K562 (cell line): ENCODE measurements at regions not wholly inside any gene's neighbourhood (a gene's known extent, or its start where the extent isn't known, plus 50 kb on each side); places are given as distances from the start of the nearest gene placed in this dataset.

Source experiments
- ATAC-seq: fragments of 200-7000 bp; cut with Tn5 transposase; 3 replicates; pipeline ENCODE4 v1.9.1; 2020; ENCODE audit warnings: moderate library complexity
- BruUV-seq: library from RNA; stranded (reverse); fragments of 400-500 nt; replicated peaks from 2 replicates; lab custom pipeline; 2021; lab: Mats Ljungman, UMichigan
- CTCF ChIA-PET: fragments of 300-600 bp; formaldehyde crosslinking; extraction: SDS; loops from one replicate; lab custom pipeline; 2021; ENCODE audit warnings: low intra/inter-chr PET ratio; lab: Yijun Ruan, JAX
- POLR2A ChIA-PET: fragments of 300-600, 350-650 bp; sonication (Branson Sonifier 250); formaldehyde crosslinking; extraction: SDS; loops from one replicate; lab custom pipeline; 2021; ENCODE audit warnings: antibody characterized with exemption, inconsistent platforms; lab: Yijun Ruan, JAX
- DNase-seq, 4 experiments: peaks; one replicate each; pipeline versions ENCODE4 v3.0.0 to v3.0.0-alpha.2; 2011 to 2018; ENCODE audit warnings: low spot score in 3 of 4, mixed read lengths in 3 of 4; ENCODE audit errors: extremely low read depth in 1 of 4
- FAIRE-seq: peaks from 2 replicates; lab custom pipeline; 2011; peaks lifted over from hg19 to GRCh38; lab: Jason Lieb, UNC
- H2AFZ ChIP-seq: 2 replicates; pipeline ENCODE4 v1.6.0; 2011; ENCODE audit warnings: low read depth, low read length, control low read depth, inconsistent platforms
- H3K27ac ChIP-seq: fragments of 200-600 bp; 3 replicates; pipeline ENCODE4 v1.8.0; 2011; ENCODE audit warnings: low read depth, mild to moderate bottlenecking, control low read depth, inconsistent platforms, low read length, moderate library complexity, mixed read lengths; ENCODE audit errors: extremely low read depth
- H3K27me3 ChIP-seq, 2 experiments: fragments of 300-600 bp in 1 of 2; 2 replicates in 1 of 2; 3 replicates in 1 of 2; pipeline versions ENCODE4 v1.6.0 to v1.8.0; 2011; ENCODE audit warnings: inconsistent platforms in 2 of 2, low read length in 2 of 2, mild to moderate bottlenecking in 1 of 2, mixed read lengths in 1 of 2, moderate library complexity in 1 of 2; ENCODE audit not compliant: control insufficient read depth in 2 of 2, insufficient read depth in 2 of 2
- H3K36me3 ChIP-seq: fragments of 300-600 bp; 3 replicates; pipeline ENCODE4 v1.8.0; 2011; ENCODE audit warnings: mild to moderate bottlenecking, low read length, inconsistent platforms; ENCODE audit not compliant: control insufficient read depth, insufficient read depth
- H3K4me1 ChIP-seq, 2 experiments: fragments of 200-600 bp in 1 of 2; replicated peaks in 1 of 2; 2 replicates in 1 of 2; 3 replicates in 1 of 2; pipeline versions ENCODE4 v1.5.1 to v1.8.0; 2011; ENCODE audit warnings: inconsistent platforms in 2 of 2, low read length in 2 of 2, mild to moderate bottlenecking in 1 of 2, mixed read lengths in 1 of 2, moderate library complexity in 1 of 2; ENCODE audit not compliant: control insufficient read depth in 2 of 2, insufficient read depth in 2 of 2
- H3K4me2 ChIP-seq: 2 replicates; pipeline ENCODE4 v1.6.1; 2011; ENCODE audit warnings: low read length, control low read depth, inconsistent platforms, mixed read lengths; ENCODE audit not compliant: insufficient read depth
- H3K4me3 ChIP-seq: fragments of 200-600 bp; sonication (generic), shearing (Covaris generic); 2 replicates; pipeline ENCODE4 v1.5.1; 2016; ENCODE audit warnings: control low read depth, inconsistent platforms
- H3K79me2 ChIP-seq: fragments of 200-600 bp; 3 replicates; pipeline ENCODE4 v1.8.0; 2011; ENCODE audit warnings: low read length, inconsistent platforms; ENCODE audit not compliant: control insufficient read depth, insufficient read depth
- H3K9ac ChIP-seq, 2 experiments: 2 replicates each; pipeline versions ENCODE4 v1.6.0 to v1.6.1; 2011; ENCODE audit warnings: low read depth in 2 of 2, low read length in 2 of 2, control low read depth in 1 of 2, inconsistent platforms in 1 of 2, mild to moderate bottlenecking in 1 of 2, mixed read lengths in 1 of 2; ENCODE audit not compliant: insufficient read depth in 1 of 2
- H3K9me1 ChIP-seq: one replicate; pipeline ENCODE4 v1.6.0; 2011; ENCODE audit warnings: inconsistent platforms, mild to moderate bottlenecking, low read length, moderate library complexity; ENCODE audit not compliant: control insufficient read depth, insufficient read depth
- H3K9me3 ChIP-seq: replicated peaks from 2 replicates; pipeline ENCODE4 v1.5.1; 2011; ENCODE audit warnings: low read depth, low read length, inconsistent platforms; ENCODE audit not compliant: control insufficient read depth, insufficient read depth
- H4K20me1 ChIP-seq: replicated peaks from 2 replicates; pipeline ENCODE4 v1.6.1; 2011; ENCODE audit warnings: low read length, inconsistent platforms, mixed read lengths; ENCODE audit not compliant: control insufficient read depth, insufficient read depth
- CCAR2 ChIP-seq: fragments of 200-400 bp; formaldehyde crosslinking; IDR thresholded peaks from 2 replicates; pipeline ENCODE4 v1.6.1; 2017; ENCODE audit warnings: mild to moderate bottlenecking, low read depth, low read length
- EP400 ChIP-seq: fragments of 450-650 bp; IDR thresholded peaks from 2 replicates; pipeline ENCODE4 v1.6.1; 2017; ENCODE audit warnings: antibody characterized with exemption, mild to moderate bottlenecking, moderate library complexity
- ETV6 ChIP-seq, 3 experiments: fragments of 150-350 bp in 1 of 3; sonication (generic) in 1 of 3; formaldehyde crosslinking in 1 of 3; IDR thresholded peaks; 2 replicates each; pipeline versions ENCODE4 v1.6.1 to v1.8.0; 2014 to 2022; ENCODE audit warnings: borderline replicate concordance in 2 of 3, low read depth in 2 of 3, antibody characterized with exemption in 1 of 3, low read length in 1 of 3, mild to moderate bottlenecking in 1 of 3, missing genetic modification reagents in 1 of 3
- MLLT1 ChIP-seq, 2 experiments: fragments of 450-650 bp; IDR thresholded peaks; 2 replicates each; pipeline ENCODE4 v1.6.1; 2016
- PHF20 ChIP-seq: fragments of 450-650 bp; IDR thresholded peaks from 2 replicates; pipeline ENCODE4 v1.6.1; 2018; ENCODE audit not compliant: partially characterized antibody
- RBM34 ChIP-seq: fragments of 200-400 bp; formaldehyde crosslinking; IDR thresholded peaks from 2 replicates; pipeline ENCODE4 v1.6.1; 2018; ENCODE audit warnings: low read length, borderline replicate concordance; ENCODE audit not compliant: insufficient read depth
- ZBTB12 ChIP-seq: fragments of 250-450 bp; sonication (Bioruptor Pico); IDR thresholded peaks from 2 replicates; pipeline ENCODE4 v1.4.0; 2020
- ZBTB7A ChIP-seq: IDR thresholded peaks from 2 replicates; pipeline ENCODE4 v1.6.1; 2011; ENCODE audit warnings: low read depth, mild to moderate bottlenecking, low read length, moderate library complexity, borderline replicate concordance; ENCODE audit not compliant: control insufficient read depth
- ZBTB8A ChIP-seq: fragments of 450-650 bp; IDR thresholded peaks from 2 replicates; pipeline ENCODE4 v1.6.1; 2018; ENCODE audit warnings: mild to moderate bottlenecking, moderate library complexity; ENCODE audit not compliant: partially characterized antibody
- ZNF140 ChIP-seq: fragments of 250-450 bp; sonication (Bioruptor Pico); IDR thresholded peaks from 2 replicates; pipeline ENCODE4 v1.8.0; 2021; ENCODE audit warnings: moderate library complexity, mild to moderate bottlenecking, inconsistent platforms
- ZNF165 ChIP-seq: fragments of 250-450 bp; sonication (Bioruptor Pico); IDR thresholded peaks from 2 replicates; pipeline ENCODE4 v1.4.0; 2020; ENCODE audit warnings: borderline replicate concordance
- ZNF318 ChIP-seq, 2 experiments: fragments of 450-650 bp; IDR thresholded peaks; 2 replicates each; pipeline ENCODE4 v1.6.1; 2016; ENCODE audit warnings: mild to moderate bottlenecking in 2 of 2, borderline replicate concordance in 1 of 2, low read depth in 1 of 2, moderate library complexity in 1 of 2
- WGBS: fragments of 100-300 bp; shearing (Covaris generic); methylation state at CpG from one replicate; pipeline ENCODE4 v1.1.6; 2016; ENCODE audit warnings: low coverage, mixed read lengths; ENCODE audit not compliant: insufficient coverage; ENCODE audit errors: missing lambda C conversion rate; 5-methylcytosine and 5-hydroxymethylcytosine counted together
- in situ Hi-C: fragments of 300-500 bp; cut with MboI; formaldehyde crosslinking; loops from 4 replicates; pipeline ENCODE4 v1.15.0; 2018; ENCODE audit warnings: inconsistent platforms, mixed read lengths
- intact Hi-C: fragments of 100-400 bp; cut with micrococcal nuclease; formaldehyde crosslinking; loops from 2 replicates; pipeline ENCODE4 v1.14.2; 2022

GRCh38 chr2:173854840-173855239 is 110.3 kb downstream of the SP3 start:
- no peak for DNase-seq
- no peak for FAIRE-seq
- Histone ChIP-seq H3K4me3 (no peak overlapping the region), H3K9ac (no peak overlapping the region), H3K9me1 (no peaks in the 10 kb centered on the region), H3K79me2 (no peaks in the 10 kb centered on the region), H3K36me3 (no peaks in the 10 kb centered on the region), H3K9me3 (no peaks in the 10 kb centered on the region), H2AFZ (no peak overlapping the region), H4K20me1 (no peaks in the 10 kb centered on the region), H3K4me2 (no peak overlapping the region), H3K4me1 (no peaks in the 10 kb centered on the region), H3K27me3 (peaks cover 25 to 50% of the 10 kb centered on the region in 2 experiments), H3K27ac (no peak overlapping the region)
- 3% methylated on average over 5 of the region's 5 CpGs for WGBS
- BruUV-seq: no TSS peak
- CTCF ChIA-PET: no interaction called here
- no peak for ATAC-seq
- POLR2A ChIA-PET: interaction anchor here (0.6 kb wide), 1 partner anchor 209 kb away, joined by 4 read pairs; no protein-coding TSS in a partner anchor
- intact Hi-C loops: no loop called here
- in situ Hi-C loops: no loop called here
- TF ChIP-seq CCAR2 (no peak), ZBTB12 (CRISPR knock-in tag) (no peak), ETV6 (IDR thresholded peaks at IDR 0.05; ENCODE audit: borderline replicate concordance in 1 of 2, low read depth in 2 of 2, low read length in 1 of 2) (no peak), ETV6 (CRISPR knock-in tag; IDR thresholded peaks at IDR 0.05; ENCODE audit: borderline replicate concordance) (no peak), ZNF165 (no peak), ZNF318 (IDR thresholded peaks at IDR 0.05; ENCODE audit: borderline replicate concordance in 1 of 2, low read depth in 1 of 2) (no peak), MLLT1 (IDR thresholded peaks at IDR 0.05) (no peak), ZBTB7A (no peak), RBM34 (no peak), EP400 (no peak), ZBTB8A (no peak), PHF20 (no peak), ZNF140 (CRISPR knock-in tag) (no peak)
